NCI-H1436 (cell line): ENCODE measurements at regions not wholly inside any gene's neighbourhood (a gene's known extent, or its start where the extent isn't known, plus 50 kb on each side); places are given as distances from the start of the nearest gene placed in this dataset.
"Not testable (repeated sequence)": the region's sequence is repeated elsewhere in the genome, so short reads cannot be mapped to it uniquely, and the experiment has no call there.

Source experiments
- DNase-seq: peaks from one replicate; lab custom pipeline; 2025; lab: John Stamatoyannopoulos, UW

- no peak for DNase-seq
Observed at GRCh38 chr6:139883776-139884175, 509.3 kb upstream of the CITED2 start.

GRCh38 chr6:139882977-139883728, 508.7 kb upstream of the CITED2 start:
- no peak for DNase-seq

- no peak for DNase-seq
Observed at GRCh38 chr6:139882234-139882633, 507.8 kb upstream of the CITED2 start.

- no peak for DNase-seq
Observed at GRCh38 chr6:139881728-139882211, 507.3 kb upstream of the CITED2 start.

- no peak for DNase-seq
Observed at GRCh38 chr6:139881236-139881635, 506.8 kb upstream of the CITED2 start.

DNA sequence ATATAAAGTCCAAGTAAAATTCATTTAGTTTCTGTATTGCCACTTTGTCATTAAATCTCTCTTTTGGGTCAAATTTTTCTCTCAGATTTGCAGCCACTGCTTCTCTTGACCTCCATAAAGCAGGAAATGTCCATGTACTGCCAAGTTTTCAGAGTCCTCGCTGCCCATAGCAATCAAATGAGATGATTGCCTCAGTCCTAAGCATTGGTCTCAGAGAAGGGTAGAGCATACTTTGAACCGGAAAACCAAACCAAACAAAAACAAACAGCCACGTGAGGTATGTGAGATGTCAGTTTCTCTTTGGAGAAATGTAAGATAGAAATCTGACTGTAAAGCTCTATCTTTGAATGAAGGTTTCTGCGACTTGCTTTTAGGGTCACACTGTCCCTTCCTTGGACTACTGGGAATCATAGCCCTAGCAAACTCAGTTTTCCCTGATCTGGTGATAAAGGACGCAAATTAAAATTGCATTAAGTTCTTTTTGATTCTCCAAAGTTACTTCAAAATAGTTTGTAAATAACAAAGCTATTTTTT, 505.4 kb upstream of the CITED2 start:
- DNase-seq: no peak

GRCh38 chr6:139879241-139879640, 504.8 kb upstream of the CITED2 start:
- not testable (repeated sequence) for DNase-seq

- no peak for DNase-seq
Observed at GRCh38 chr6:139877828-139878405, 503.5 kb upstream of the CITED2 start.

DNA sequence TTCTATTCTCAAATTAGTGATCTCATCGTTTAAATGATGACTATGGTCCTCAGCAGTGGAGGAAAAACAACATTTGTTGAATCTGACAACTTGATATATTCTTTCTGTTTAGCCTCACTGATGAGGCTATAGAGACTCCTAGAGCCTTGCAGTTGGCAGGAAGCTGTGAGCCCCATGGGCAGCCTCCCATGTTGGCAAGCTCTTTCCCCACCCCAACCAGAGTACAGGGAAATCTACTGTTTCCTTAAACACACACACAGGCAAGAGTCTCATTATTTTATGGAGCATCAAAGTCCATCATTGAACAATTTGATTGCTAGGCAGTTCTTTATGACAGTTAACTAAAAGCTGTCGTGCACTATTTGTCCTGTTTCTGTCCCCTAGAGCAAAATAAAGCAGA, 498.2 kb upstream of the CITED2 start:
- no peak for DNase-seq

- DNase-seq: no peak
Observed at GRCh38 chr6:139871803-139872510, 497.5 kb upstream of the CITED2 start.

- no peak for DNase-seq
Observed at GRCh38 chr6:139871165-139871710, 496.8 kb upstream of the CITED2 start.

DNA sequence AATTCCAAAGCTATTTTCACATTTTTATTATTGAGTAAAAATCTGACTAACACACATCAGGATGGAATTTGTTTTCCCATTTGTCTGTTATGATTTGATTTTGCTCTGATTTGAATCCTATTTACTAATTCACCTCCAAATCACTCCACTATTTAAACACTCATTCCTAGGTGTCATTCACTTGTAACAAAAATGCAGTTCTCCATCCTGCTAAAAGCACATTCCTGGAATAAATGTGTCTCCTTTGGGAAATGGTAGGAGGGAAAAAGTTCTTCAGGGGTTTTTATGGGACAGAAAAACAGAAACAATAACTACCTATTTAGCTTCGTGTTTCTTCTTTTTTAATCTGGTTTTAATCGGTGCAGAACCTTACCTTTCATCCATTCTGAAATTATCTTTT, 494.1 kb upstream of the CITED2 start:
- no peak for DNase-seq

DNA sequence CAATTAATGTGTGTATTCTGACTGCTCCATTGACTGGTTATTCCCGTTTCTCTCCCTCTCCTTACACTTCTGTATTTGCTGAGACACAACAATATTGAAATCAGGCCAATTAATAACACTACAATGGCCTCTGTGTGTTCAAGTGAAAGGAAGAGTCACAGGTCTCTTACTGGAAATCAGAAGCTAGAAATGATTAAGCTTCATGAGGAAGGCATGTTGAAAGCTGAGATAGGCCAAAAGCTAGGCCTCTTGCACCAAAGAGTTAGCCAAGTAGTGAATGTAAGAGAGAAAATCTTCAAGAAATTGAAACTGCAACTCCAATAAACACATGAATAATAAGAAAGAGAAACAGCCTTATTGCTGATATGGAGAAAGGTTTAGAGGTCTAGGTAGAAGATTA, 489.5 kb upstream of the CITED2 start:
- no peak for DNase-seq

DNA sequence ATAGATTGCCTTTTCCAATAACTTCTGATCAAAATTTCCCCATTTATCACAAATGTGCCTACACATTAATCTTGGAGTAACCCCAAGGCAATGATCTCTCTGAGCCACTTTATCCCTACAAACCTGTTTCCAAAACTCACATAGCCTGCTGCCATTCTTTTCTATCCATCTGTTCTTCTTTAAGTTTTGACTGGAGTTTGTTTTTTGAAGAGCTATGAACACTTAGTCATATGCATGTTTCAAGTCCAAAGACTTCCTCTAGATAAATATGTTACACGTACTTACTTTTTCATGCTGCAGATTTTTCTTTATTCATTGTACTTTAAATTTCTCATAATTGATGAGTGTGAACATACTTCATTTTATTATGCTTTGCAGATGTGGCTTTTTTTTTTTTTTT, 488.9 kb upstream of the CITED2 start:
- no peak for DNase-seq

GRCh38 chr6:139862311-139862710, 487.9 kb upstream of the CITED2 start:
- DNase-seq: no peak

DNA sequence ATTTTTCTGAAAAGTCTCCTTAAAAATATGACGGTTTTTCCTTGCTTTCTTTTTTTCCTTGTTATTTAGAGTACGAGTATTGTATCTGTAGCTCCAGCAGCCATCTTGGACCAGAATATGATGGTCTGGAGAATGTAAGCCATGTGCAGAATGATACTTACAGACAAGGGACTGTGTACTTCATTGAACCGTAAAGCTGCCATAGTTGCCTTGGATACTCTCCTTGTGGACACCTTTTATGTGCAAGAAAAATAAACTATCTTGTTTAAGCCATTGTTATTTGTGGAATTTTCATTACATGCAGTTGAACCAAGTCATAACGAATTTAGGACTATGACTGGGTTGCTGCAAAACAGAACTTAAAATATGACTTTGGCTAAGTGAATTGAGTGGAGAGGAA, 485.8 kb upstream of the CITED2 start:
- DNase-seq: no peak

DNA sequence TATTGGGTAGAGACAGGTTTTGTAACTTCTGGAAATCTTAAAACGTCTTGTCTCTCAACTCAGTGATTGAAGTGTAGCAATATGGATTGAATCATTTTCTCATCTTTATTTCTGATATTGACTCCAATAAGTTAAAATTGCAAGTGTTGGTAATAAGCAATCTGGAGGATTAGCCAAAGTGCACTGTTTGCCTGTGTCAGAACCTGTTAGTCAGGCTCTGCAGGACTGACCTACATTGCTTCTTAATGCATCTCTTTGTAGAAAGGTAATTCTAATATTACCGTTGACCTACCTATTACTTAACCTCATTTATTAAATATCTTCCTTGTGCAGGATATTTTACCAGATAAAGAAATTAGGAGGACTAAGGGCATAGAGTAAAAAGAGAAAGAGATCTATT, 484.0 kb upstream of the CITED2 start:
- no peak for DNase-seq

- DNase-seq: no peak
Observed at GRCh38 chr6:139857143-139857542, 482.7 kb upstream of the CITED2 start.

DNA sequence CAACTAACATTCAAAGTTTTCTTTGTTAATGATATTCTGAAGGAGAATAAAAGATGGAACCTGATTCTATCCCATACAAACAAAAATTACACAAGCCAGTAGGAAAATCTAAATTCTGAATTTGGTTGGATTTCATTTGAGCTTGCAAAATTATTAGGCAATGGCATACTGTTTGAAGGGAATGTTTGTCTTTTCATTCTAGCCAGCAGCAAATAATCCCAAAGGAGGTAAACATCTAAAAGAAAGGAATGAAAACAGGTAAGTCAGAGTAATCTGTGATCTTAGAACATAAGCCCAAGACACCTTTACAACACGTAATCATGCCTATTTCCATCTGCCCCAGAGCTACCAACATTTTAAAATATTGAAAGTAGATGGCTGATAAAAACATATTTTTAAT, 482.1 kb upstream of the CITED2 start:
- no peak for DNase-seq

DNA sequence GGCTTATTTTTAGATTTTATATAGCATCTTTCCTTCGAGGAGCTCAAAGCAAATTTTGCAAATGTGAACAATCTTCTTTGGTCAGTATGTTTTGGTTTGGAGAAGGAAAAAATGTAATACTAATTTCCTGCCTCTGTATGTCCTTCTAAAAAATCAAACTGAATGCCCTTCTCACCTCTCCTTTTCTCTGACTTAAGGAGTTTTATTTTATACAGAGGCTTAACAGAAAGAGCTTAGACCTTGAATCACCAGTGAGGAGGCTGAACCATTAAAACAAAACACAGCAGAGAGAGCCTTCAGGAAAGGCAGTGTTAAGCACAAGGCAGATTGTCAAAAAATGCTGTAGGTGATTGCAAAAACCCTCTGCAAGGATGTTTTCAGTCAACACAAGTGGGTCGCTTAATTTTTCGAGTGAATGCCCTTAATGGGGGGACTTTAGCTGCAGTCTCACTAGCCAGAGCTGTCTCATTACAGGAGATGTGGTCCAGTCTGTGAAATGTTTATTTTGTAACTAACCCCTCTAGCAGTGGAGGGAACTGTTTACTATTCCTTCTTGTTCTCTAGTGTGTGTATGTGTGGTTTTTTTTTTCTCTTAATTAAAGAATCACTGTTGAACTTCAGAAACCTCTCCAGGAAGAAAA, 481.3 kb upstream of the CITED2 start:
- DNase-seq: no peak

GRCh38 chr6:139853302-139853992, 479.0 kb upstream of the CITED2 start:
- no peak for DNase-seq
